MCF 10A (cell line): ENCODE measurements at regions not wholly inside any gene's neighbourhood (a gene's known extent, or its start where the extent isn't known, plus 50 kb on each side); places are given as distances from the start of the nearest gene placed in this dataset.

Experiments used
- BruUV-seq: library from RNA; stranded (reverse); fragments of 400-500 nt; replicated peaks from 2 replicates; lab custom pipeline; 2021; lab: Mats Ljungman, UMichigan
- CTCF ChIA-PET: fragments of 300-600 bp; sonication (Branson Sonifier 250); formaldehyde crosslinking; extraction: SDS; loops from one replicate; lab custom pipeline; 2021; ENCODE audit warnings: antibody characterized with exemption, inconsistent platforms; lab: Yijun Ruan, JAX
- POLR2A ChIA-PET: fragments of 300-600, 350-650 bp; sonication (Branson Sonifier 250); formaldehyde crosslinking; extraction: SDS; loops from one replicate; lab custom pipeline; 2020; ENCODE audit warnings: antibody characterized with exemption, inconsistent platforms; lab: Yijun Ruan, JAX
- DNase-seq: peaks from one replicate; pipeline ENCODE4 v3.0.0-alpha.2; 2018; ENCODE audit not compliant: unreplicated experiment
- H3K27ac Mint-ChIP-seq: one replicate; pipeline ENCODE4 v1.8.0; 2022; ENCODE audit warnings: mild to moderate bottlenecking, low read depth, mixed read lengths; ENCODE audit not compliant: unreplicated experiment
- H3K27me3 Mint-ChIP-seq: one replicate; pipeline ENCODE4 v1.8.0; 2022; ENCODE audit warnings: mixed read lengths; ENCODE audit not compliant: insufficient read depth, unreplicated experiment
- H3K36me3 Mint-ChIP-seq: one replicate; pipeline ENCODE4 v1.8.0; 2022; ENCODE audit warnings: mild to moderate bottlenecking, moderate library complexity, mixed read lengths; ENCODE audit not compliant: insufficient read depth, unreplicated experiment
- H3K4me1 Mint-ChIP-seq: one replicate; pipeline ENCODE4 v1.8.0; 2022; ENCODE audit warnings: mixed read lengths; ENCODE audit not compliant: insufficient read depth, unreplicated experiment
- H3K4me3 Mint-ChIP-seq: one replicate; pipeline ENCODE4 v1.8.0; 2022; ENCODE audit warnings: mild to moderate bottlenecking, moderate library complexity, mixed read lengths; ENCODE audit not compliant: unreplicated experiment
- H3K9me3 Mint-ChIP-seq: one replicate; pipeline ENCODE4 v1.8.0; 2022; ENCODE audit warnings: mixed read lengths; ENCODE audit not compliant: unreplicated experiment
- CTCF ChIP-seq: fragments of 200-600 bp; IDR thresholded peaks from one replicate; pipeline ENCODE4 v1.8.0; 2022; ENCODE audit warnings: antibody characterized with exemption, mild to moderate bottlenecking; ENCODE audit not compliant: unreplicated experiment
- intact Hi-C: fragments of 100-400 bp; cut with micrococcal nuclease; formaldehyde crosslinking; loops from 2 replicates; pipeline ENCODE4 v1.14.1; 2022

GRCh38 chr4:45324455-45325417 is 598.4 kb upstream of the GNPDA2 start:
- TF ChIP-seq CTCF: no peak
- Mint-ChIP-seq H3K36me3 (no peaks in the 10 kb centered on the region), H3K4me3 (no peak overlapping the region), H3K9me3 (no peaks in the 10 kb centered on the region), H3K27ac (no peak overlapping the region), H3K4me1 (peaks cover 32% of the 10 kb centered on the region), H3K27me3 (no peaks in the 10 kb centered on the region)
- BruUV-seq: no TSS peak
- CTCF ChIA-PET: interaction anchor here (0.6 kb wide), 2 partner anchors 9 to 169 kb away, joined by 3 read pairs; no protein-coding TSS in a partner anchor
- DNase-seq: no peak
- POLR2A ChIA-PET: interaction anchor here (0.6 to 0.7 kb wide), 3 partner anchors 391 to 1129 kb away, joined by 3 to 4 read pairs (median 4); no protein-coding TSS in a partner anchor
- intact Hi-C loops: no loop called here

- BruUV-seq: no TSS peak
- POLR2A ChIA-PET: interaction anchor here (0.5 kb wide), 1 partner anchor 645 kb away, joined by 3 read pairs; no protein-coding TSS in a partner anchor
- CTCF ChIA-PET: interaction anchor here (0.8 to 2.0 kb wide), 3 partner anchors 10 to 395 kb away, joined by 3 to 4 read pairs (median 3); no protein-coding TSS in a partner anchor
- TF ChIP-seq CTCF: no peak
- DNase-seq: no peak
- Mint-ChIP-seq H3K27ac (peak overlapping the region; percentile 57), H3K9me3 (no peaks in the 10 kb centered on the region), H3K4me1 (peaks cover 32% of the 10 kb centered on the region), H3K27me3 (no peaks in the 10 kb centered on the region), H3K36me3 (no peaks in the 10 kb centered on the region), H3K4me3 (no peak overlapping the region)
- intact Hi-C loops: no loop called here
Measured at GRCh38 chr4:45323453-45324058, 597.2 kb upstream of the GNPDA2 start.

GRCh38 chr4:45317739-45318138 is 591.4 kb upstream of the GNPDA2 start:
- TF ChIP-seq CTCF: no peak
- peak overlapping the region; percentile 28 for H3K27ac Mint-ChIP-seq
- H3K9me3 Mint-ChIP-seq: no peaks in the 10 kb centered on the region
- no peaks in the 10 kb centered on the region for H3K27me3 Mint-ChIP-seq
- CTCF ChIA-PET: interaction anchor here (0.9 kb wide), 1 partner anchor 8 kb away, joined by 3 read pairs; no protein-coding TSS in a partner anchor
- POLR2A ChIA-PET: interaction anchor here (0.5 to 1.1 kb wide), 6 partner anchors 10 to 592 kb away, joined by 3 to 7 read pairs (median 3); no protein-coding TSS in a partner anchor
- DNase-seq: no peak
- intact Hi-C loops: loop anchor here (5.0 kb wide), 1 partner anchor 390 kb away; no protein-coding TSS in a partner anchor
- H3K36me3 Mint-ChIP-seq: no peaks in the 10 kb centered on the region
- no peak overlapping the region for H3K4me3 Mint-ChIP-seq
- peaks cover 28% of the 10 kb centered on the region for H3K4me1 Mint-ChIP-seq
- no TSS peak for BruUV-seq
